ENCODE measurements at regions not wholly inside any gene's neighbourhood (a gene's known extent, or its start where the extent isn't known, plus 50 kb on each side); places are given as distances from the start of the nearest gene placed in this dataset.

- Histone ChIP-seq H3K4me2 (ENCODE audit: insufficient read depth, low read length) (no peak overlapping the region), H3K27me3 (ENCODE audit: control insufficient read depth in 2 of 2, insufficient read depth in 2 of 2, low read length in 2 of 2) (peaks cover 6 to 18% of the 10 kb centered on the region in 2 experiments; a peak in 4 of 5 replicates), H3K4me1 (replicated peaks in 1 of 2; ENCODE audit: control insufficient read depth in 2 of 2, insufficient read depth in 2 of 2, low read length in 2 of 2) (no peaks in the 10 kb centered on the region; a peak in 2 of 5 replicates), H2AFZ (ENCODE audit: low read depth, low read length) (no peak overlapping the region), H3K9me3 (replicated peaks; ENCODE audit: control insufficient read depth, insufficient read depth, low read depth, low read length) (no peaks in the 10 kb centered on the region), H3K9me1 (ENCODE audit: control insufficient read depth, insufficient read depth, low read length) (no peaks in the 10 kb centered on the region), H3K9ac (ENCODE audit: insufficient read depth in 1 of 2, low read depth in 2 of 2, low read length in 2 of 2) (no peak overlapping the region), H3K27ac (ENCODE audit: extremely low read depth, low read depth, low read length) (no peak overlapping the region), H4K20me1 (replicated peaks; ENCODE audit: control insufficient read depth, insufficient read depth, low read length) (no peaks in the 10 kb centered on the region), H3K36me3 (ENCODE audit: control insufficient read depth, insufficient read depth, low read length) (no peaks in the 10 kb centered on the region), H3K4me3 (no peak overlapping the region), H3K79me2 (ENCODE audit: control insufficient read depth, insufficient read depth, low read length) (no peaks in the 10 kb centered on the region)
- FAIRE-seq (no peak), ATAC-seq (no peak), DNase-seq (ENCODE audit: extremely low read depth in 1 of 4, low spot score in 3 of 4) (no peak)
- in situ Hi-C loops (cut with MboI) (no loop called here), intact Hi-C loops (cut with micrococcal nuclease) (no loop called here)
- 1% methylated on average over 4 of the region's 4 CpGs for WGBS (ENCODE audit: insufficient coverage, low coverage, missing lambda C conversion rate)
- ChIA-PET CTCF (ENCODE audit: low intra/inter-chr PET ratio) (no interaction called here), POLR2A (no interaction called here)
- BruUV-seq (replicated peaks): no TSS peak
- TF ChIP-seq ZNF445 (CRISPR knock-in tag; IDR thresholded peaks at IDR 0.05; ENCODE audit: low read depth): no peak
- no peak for TF ChIP-seq RREB1 (CRISPR knock-in tag; IDR thresholded peaks at IDR 0.05)
- no peak for TF ChIP-seq MXI1 (IDR thresholded peaks at IDR 0.05; ENCODE audit: low read depth, low read length)
- no peak for TF ChIP-seq E2F6 (IDR thresholded peaks at IDR 0.05; ENCODE audit: borderline replicate concordance in 1 of 2, extremely low read depth in 1 of 2, insufficient read depth in 1 of 2, insufficient read length in 1 of 2, low read depth in 1 of 2, low read length in 1 of 2, poor library complexity in 1 of 2, severe bottlenecking in 1 of 2)
- no peak for TF ChIP-seq TARDBP (IDR thresholded peaks at IDR 0.05)
- no peak for TF ChIP-seq ASH1L (IDR thresholded peaks at IDR 0.05; ENCODE audit: borderline replicate concordance, low read depth, partially characterized antibody)
- TF ChIP-seq ZC3H11A (IDR thresholded peaks at IDR 0.05; ENCODE audit: low read depth, low read length): no peak
- no peak for TF ChIP-seq ZNF507 (tag; conservative IDR thresholded peaks at IDR 0.05)
- TF ChIP-seq HIVEP1 (CRISPR knock-in tag; IDR thresholded peaks at IDR 0.05): no peak
- TF ChIP-seq SETDB1 (IDR thresholded peaks at IDR 0.05; ENCODE audit: low read length): no peak
- no peak for TF ChIP-seq MBD1 (CRISPR knock-in tag; IDR thresholded peaks at IDR 0.05)
- TF ChIP-seq ADNP (tag; IDR thresholded peaks at IDR 0.05): no peak
- no peak for TF ChIP-seq HINFP (tag; conservative IDR thresholded peaks at IDR 0.05; ENCODE audit: low read depth)
These were observed 137.7 kb upstream of the CYP1B1 start for GRCh38 chr2:38213619-38214167.

Data from K562 (cell line).